Osteocyte (in vitro differentiated cells): ENCODE measurements at regions not wholly inside any gene's neighbourhood (a gene's known extent, or its start where the extent isn't known, plus 50 kb on each side); places are given as distances from the start of the nearest gene placed in this dataset.

Experiments used
- DNase-seq: peaks from one replicate; pipeline ENCODE4 v3.0.0; 2021; ENCODE audit warnings: mixed read lengths; ENCODE audit not compliant: unreplicated experiment; ENCODE audit errors: extremely low spot score
- H3K27ac Mint-ChIP-seq: one replicate; pipeline ENCODE4 v1.8.0; 2021; ENCODE audit warnings: mild to moderate bottlenecking, mixed read lengths; ENCODE audit not compliant: unreplicated experiment
- H3K27me3 Mint-ChIP-seq: one replicate; pipeline ENCODE4 v1.8.0; 2021; ENCODE audit warnings: mixed read lengths; ENCODE audit not compliant: unreplicated experiment
- H3K36me3 Mint-ChIP-seq: one replicate; pipeline ENCODE4 v1.8.0; 2021; ENCODE audit warnings: mixed read lengths; ENCODE audit not compliant: unreplicated experiment
- H3K4me1 Mint-ChIP-seq: one replicate; pipeline ENCODE4 v1.8.0; 2021; ENCODE audit warnings: mixed read lengths; ENCODE audit not compliant: unreplicated experiment
- H3K4me3 Mint-ChIP-seq: one replicate; pipeline ENCODE4 v1.8.0; 2021; ENCODE audit warnings: mild to moderate bottlenecking, moderate library complexity, mixed read lengths; ENCODE audit not compliant: unreplicated experiment
- H3K9me3 Mint-ChIP-seq: one replicate; pipeline ENCODE4 v1.8.0; 2021; ENCODE audit warnings: mixed read lengths; ENCODE audit not compliant: unreplicated experiment
- CTCF ChIP-seq: fragments of 200-600 bp; sonication (generic); IDR thresholded peaks from 2 replicates; pipeline ENCODE4 v1.5.0; 2021; ENCODE audit warnings: antibody characterized with exemption, mild to moderate bottlenecking, moderate library complexity

GRCh38 chr14:98878282-98878681, 393.7 kb downstream of the BCL11B start:
- H3K27ac Mint-ChIP-seq = no peak overlapping the region
- no peak overlapping the region for H3K4me3 Mint-ChIP-seq
- H3K4me1 Mint-ChIP-seq = no peaks in the 10 kb centered on the region
- no peaks in the 10 kb centered on the region for H3K36me3 Mint-ChIP-seq
- H3K27me3 Mint-ChIP-seq = no peaks in the 10 kb centered on the region
- no peak for TF ChIP-seq CTCF
- no peak for DNase-seq
- H3K9me3 Mint-ChIP-seq = peaks cover 19% of the 10 kb centered on the region

GRCh38 chr14:98886982-98887381, 385.0 kb downstream of the BCL11B start:
- no peak for TF ChIP-seq CTCF
- Mint-ChIP-seq H3K9me3 (no peaks in the 10 kb centered on the region), H3K36me3 (no peaks in the 10 kb centered on the region), H3K27ac (no peak overlapping the region), H3K4me3 (no peak overlapping the region), H3K4me1 (no peaks in the 10 kb centered on the region), H3K27me3 (no peaks in the 10 kb centered on the region)
- no peak for DNase-seq

GRCh38 chr14:98888281-98888680, 383.7 kb downstream of the BCL11B start:
- DNase-seq = no peak
- Mint-ChIP-seq H3K27ac (no peak overlapping the region), H3K27me3 (no peaks in the 10 kb centered on the region), H3K9me3 (no peaks in the 10 kb centered on the region), H3K36me3 (no peaks in the 10 kb centered on the region), H3K4me3 (no peak overlapping the region), H3K4me1 (no peaks in the 10 kb centered on the region)
- no peak for TF ChIP-seq CTCF

GRCh38 chr14:98888927-98889835, 382.8 kb downstream of the BCL11B start:
- H3K9me3 Mint-ChIP-seq = no peaks in the 10 kb centered on the region

More at GRCh38 chr14:98888927-98889835, 382.8 kb downstream of the BCL11B start:
- H3K36me3 Mint-ChIP-seq = no peaks in the 10 kb centered on the region
- TF ChIP-seq CTCF = no peak
- H3K4me3 Mint-ChIP-seq = no peak overlapping the region
- no peak overlapping the region for H3K27ac Mint-ChIP-seq
- DNase-seq = no peak
- no peaks in the 10 kb centered on the region for H3K4me1 Mint-ChIP-seq
- no peaks in the 10 kb centered on the region for H3K27me3 Mint-ChIP-seq
